Cardiac muscle cell (in vitro differentiated cells and primary cell): ENCODE measurements at regions not wholly inside any gene's neighbourhood (a gene's known extent, or its start where the extent isn't known, plus 50 kb on each side); places are given as distances from the start of the nearest gene placed in this dataset.

Source experiments
- DNase-seq, 2 donors: peaks; one replicate each; pipeline versions ENCODE4 v3.0.0 to v3.0.0-alpha.2; 2010 to 2017; ENCODE audit warnings: low read depth in 1 of 2, low spot score in 1 of 2
- H3K27ac ChIP-seq: fragments of 200-600 bp; sonication (generic); 2 replicates; pipeline ENCODE4 v1.5.1; 2016
- H3K27me3 ChIP-seq: fragments of 200-600 bp; sonication (generic); 2 replicates; pipeline ENCODE4 v1.6.0; 2016; ENCODE audit warnings: control low read depth
- H3K36me3 ChIP-seq: fragments of 200-600 bp; sonication (generic); 2 replicates; pipeline ENCODE4 v1.5.1; 2016; ENCODE audit warnings: control low read depth
- H3K4me1 ChIP-seq: fragments of 200-600 bp; sonication (generic); 2 replicates; pipeline ENCODE4 v1.8.1; 2017; ENCODE audit warnings: low read depth, mild to moderate bottlenecking, mixed run types
- H3K4me3 ChIP-seq: fragments of 200-600 bp; sonication (generic); 2 replicates; pipeline ENCODE4 v1.5.1; 2016; ENCODE audit warnings: mild to moderate bottlenecking
- H3K9me3 ChIP-seq: fragments of 200-600 bp; sonication (generic); 2 replicates; pipeline ENCODE4 v1.5.1; 2017; ENCODE audit warnings: low read depth, mild to moderate bottlenecking, control low read depth
- CTCF ChIP-seq: IDR thresholded peaks from 2 replicates; pipeline ENCODE4 v1.5.1; 2012; ENCODE audit warnings: low read depth, mild to moderate bottlenecking, low read length

- DNase-seq: no peak
- H3K9me3 ChIP-seq: no peaks in the 10 kb centered on the region
- no peak for TF ChIP-seq CTCF
- H3K27me3 ChIP-seq: no peaks in the 10 kb centered on the region
- H3K36me3 ChIP-seq: no peaks in the 10 kb centered on the region
- no peaks in the 10 kb centered on the region for H3K4me1 ChIP-seq
- no peak overlapping the region for H3K4me3 ChIP-seq
- H3K27ac ChIP-seq: no peak overlapping the region
These were observed 351.5 kb upstream of the SHH start for GRCh38 chr7:156163747-156164146.

GRCh38 chr7:156162451-156162850 lies 350.2 kb upstream of the SHH start:
- DNase-seq: no peak

GRCh38 chr7:156160811-156161210 lies 348.5 kb upstream of the SHH start:
- H3K9me3 ChIP-seq: no peaks in the 10 kb centered on the region

More at GRCh38 chr7:156162451-156162850, 350.2 kb upstream of the SHH start:
- Histone ChIP-seq H3K9me3 (no peaks in the 10 kb centered on the region), H3K27me3 (no peaks in the 10 kb centered on the region), H3K27ac (no peak overlapping the region), H3K4me1 (no peaks in the 10 kb centered on the region), H3K4me3 (no peak overlapping the region), H3K36me3 (no peaks in the 10 kb centered on the region)
- TF ChIP-seq CTCF: no peak

GRCh38 chr7:156158693-156159092 lies 346.4 kb upstream of the SHH start:
- no peak for DNase-seq
- H3K4me1 ChIP-seq: no peaks in the 10 kb centered on the region
- no peak overlapping the region for H3K27ac ChIP-seq
- no peaks in the 10 kb centered on the region for H3K9me3 ChIP-seq
- no peak for TF ChIP-seq CTCF
- no peak overlapping the region for H3K4me3 ChIP-seq
- no peaks in the 10 kb centered on the region for H3K27me3 ChIP-seq
- H3K36me3 ChIP-seq: no peaks in the 10 kb centered on the region

More at GRCh38 chr7:156160811-156161210, 348.5 kb upstream of the SHH start:
- no peak for DNase-seq
- no peak for TF ChIP-seq CTCF
- Histone ChIP-seq H3K27ac (no peak overlapping the region), H3K4me1 (no peaks in the 10 kb centered on the region), H3K4me3 (no peak overlapping the region), H3K27me3 (no peaks in the 10 kb centered on the region), H3K36me3 (no peaks in the 10 kb centered on the region)

- Histone ChIP-seq H3K27me3 (no peaks in the 10 kb centered on the region), H3K9me3 (no peaks in the 10 kb centered on the region), H3K4me3 (no peak overlapping the region), H3K27ac (no peak overlapping the region), H3K36me3 (no peaks in the 10 kb centered on the region), H3K4me1 (no peaks in the 10 kb centered on the region)
- no peak for TF ChIP-seq CTCF
- DNase-seq: no peak
These were observed 345.9 kb upstream of the SHH start for GRCh38 chr7:156158213-156158612.

- Histone ChIP-seq H3K4me1 (no peaks in the 10 kb centered on the region), H3K27me3 (no peaks in the 10 kb centered on the region), H3K27ac (no peak overlapping the region), H3K9me3 (no peaks in the 10 kb centered on the region), H3K4me3 (no peak overlapping the region), H3K36me3 (no peaks in the 10 kb centered on the region)
- no peak for TF ChIP-seq CTCF
- no peak for DNase-seq
These were observed 345.2 kb upstream of the SHH start for GRCh38 chr7:156157409-156158012.
